A549 (cell line): ENCODE measurements at regions not wholly inside any gene's neighbourhood (a gene's known extent, or its start where the extent isn't known, plus 50 kb on each side); places are given as distances from the start of the nearest gene placed in this dataset.

Source experiments
- JUN ChIP-seq, 2 experiments: fragments of >200 bp; sonication (Bioruptor Twin); formaldehyde crosslinking; IDR thresholded peaks; 2 replicates in 1 of 2; 3 replicates in 1 of 2; pipeline ENCODE4 v1.6.1; 2016 to 2017
- MAX ChIP-seq: IDR thresholded peaks from 2 replicates; pipeline ENCODE4 v1.6.1; 2012

- TF ChIP-seq MAX (no peak), JUN (IDR thresholded peaks at IDR 0.05) (no peak)
Measured at GRCh38 chr5:106906199-106906598, 764.5 kb downstream of the EFNA5 start.
